Uterus (tissue), 3 donors: ENCODE measurements at regions not wholly inside any gene's neighbourhood (a gene's known extent, or its start where the extent isn't known, plus 50 kb on each side); places are given as distances from the start of the nearest gene placed in this dataset.

Source experiments
- DNase-seq, 2 donors: peaks; one replicate each; pipeline ENCODE4 v3.0.0-alpha.2; 2019 to 2020
- H3K27ac ChIP-seq, 2 donors: fragments of 200-600 bp; sonication (generic); 1 replicate in 1 of 2; 2 replicates in 1 of 2; pipeline ENCODE4 v1.5.1; 2016 to 2018
- H3K27me3 ChIP-seq, 2 donors: fragments of 200-600 bp; sonication (generic); one replicate each; pipeline ENCODE4 v1.5.1; 2018 to 2019; ENCODE audit warnings: control low read depth in 1 of 2
- H3K36me3 ChIP-seq, 2 donors: fragments of 200-600 bp; sonication (generic); one replicate each; pipeline ENCODE4 v1.5.1; 2019; ENCODE audit warnings: control low read depth in 1 of 2
- H3K4me1 ChIP-seq, 2 donors: fragments of 200-600 bp; sonication (generic); one replicate each; pipeline ENCODE4 v1.5.1; 2018 to 2019; ENCODE audit warnings: control low read depth in 1 of 2
- H3K4me3 ChIP-seq, 2 donors: fragments of 200-600 bp; sonication (generic); 1 replicate in 1 of 2; 2 replicates in 1 of 2; pipeline ENCODE4 v1.5.1; 2018 to 2019; ENCODE audit warnings: mild to moderate bottlenecking in 1 of 2
- H3K9me3 ChIP-seq, 2 donors: fragments of 200-600 bp; sonication (generic); one replicate each; pipeline ENCODE4 v1.5.1; 2019; ENCODE audit warnings: control low read depth in 1 of 2
- POLR2A ChIP-seq, 2 donors: fragments of 450-650 bp; IDR thresholded peaks; one replicate each; pipeline ENCODE4 v1.6.1; 2016; ENCODE audit warnings: antibody characterized with exemption in 2 of 2, mild to moderate bottlenecking in 1 of 2, moderate library complexity in 1 of 2
- intact Hi-C: fragments of 100-400 bp; cut with DNase I; formaldehyde crosslinking; loops from one replicate; pipeline ENCODE4 v1.15.1; 2023; ENCODE audit warnings: low total_unique reads
- TF ChIP-seq, protein P1 (sequence below), 4 experiments: fragments of 200-600 bp in 2 of 4; fragments of 450-650 bp in 2 of 4; sonication (generic) in 2 of 4; IDR thresholded peaks; one replicate each; pipeline ENCODE4 v1.5.1; 2016 to 2019; ENCODE audit warnings: antibody characterized with exemption in 4 of 4, mild to moderate bottlenecking in 2 of 4, moderate library complexity in 1 of 4
- donor health status: DM: yes; HTN: yes; CAD: no.

GRCh38 chr6:168380956-168381605, 59.9 kb upstream of the SMOC2 start:
- Histone ChIP-seq H3K9me3 (no peaks in the 10 kb centered on the region), H3K27ac (no peak overlapping the region), H3K4me1 (peaks cover 0 to 4% of the 10 kb centered on the region in 2 donors), H3K27me3 (no peaks in the 10 kb centered on the region), H3K36me3 (no peaks in the 10 kb centered on the region), H3K4me3 (no peak overlapping the region)
- no peak for TF ChIP-seq POLR2A (IDR thresholded peaks at IDR 0.05)
- TF ChIP-seq, protein P1, sequence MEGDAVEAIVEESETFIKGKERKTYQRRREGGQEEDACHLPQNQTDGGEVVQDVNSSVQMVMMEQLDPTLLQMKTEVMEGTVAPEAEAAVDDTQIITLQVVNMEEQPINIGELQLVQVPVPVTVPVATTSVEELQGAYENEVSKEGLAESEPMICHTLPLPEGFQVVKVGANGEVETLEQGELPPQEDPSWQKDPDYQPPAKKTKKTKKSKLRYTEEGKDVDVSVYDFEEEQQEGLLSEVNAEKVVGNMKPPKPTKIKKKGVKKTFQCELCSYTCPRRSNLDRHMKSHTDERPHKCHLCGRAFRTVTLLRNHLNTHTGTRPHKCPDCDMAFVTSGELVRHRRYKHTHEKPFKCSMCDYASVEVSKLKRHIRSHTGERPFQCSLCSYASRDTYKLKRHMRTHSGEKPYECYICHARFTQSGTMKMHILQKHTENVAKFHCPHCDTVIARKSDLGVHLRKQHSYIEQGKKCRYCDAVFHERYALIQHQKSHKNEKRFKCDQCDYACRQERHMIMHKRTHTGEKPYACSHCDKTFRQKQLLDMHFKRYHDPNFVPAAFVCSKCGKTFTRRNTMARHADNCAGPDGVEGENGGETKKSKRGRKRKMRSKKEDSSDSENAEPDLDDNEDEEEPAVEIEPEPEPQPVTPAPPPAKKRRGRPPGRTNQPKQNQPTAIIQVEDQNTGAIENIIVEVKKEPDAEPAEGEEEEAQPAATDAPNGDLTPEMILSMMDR (IDR thresholded peaks at IDR 0.05) = no peak
- intact Hi-C loops = no loop called here
- DNase-seq = no peak

- no peak overlapping the region for H3K4me3 ChIP-seq
- no peak for TF ChIP-seq POLR2A (IDR thresholded peaks at IDR 0.05)
- TF ChIP-seq, protein P1 (IDR thresholded peaks at IDR 0.05) = no peak
- no peak overlapping the region for H3K27ac ChIP-seq
- H3K27me3 ChIP-seq = no peaks in the 10 kb centered on the region
- H3K9me3 ChIP-seq = no peaks in the 10 kb centered on the region
- no peaks in the 10 kb centered on the region for H3K36me3 ChIP-seq
- intact Hi-C loops = no loop called here
- no peak for DNase-seq
- H3K4me1 ChIP-seq = peaks cover 0 to 4% of the 10 kb centered on the region in 2 donors
Observed at GRCh38 chr6:168381726-168382458, 59.1 kb upstream of the SMOC2 start.

DNA sequence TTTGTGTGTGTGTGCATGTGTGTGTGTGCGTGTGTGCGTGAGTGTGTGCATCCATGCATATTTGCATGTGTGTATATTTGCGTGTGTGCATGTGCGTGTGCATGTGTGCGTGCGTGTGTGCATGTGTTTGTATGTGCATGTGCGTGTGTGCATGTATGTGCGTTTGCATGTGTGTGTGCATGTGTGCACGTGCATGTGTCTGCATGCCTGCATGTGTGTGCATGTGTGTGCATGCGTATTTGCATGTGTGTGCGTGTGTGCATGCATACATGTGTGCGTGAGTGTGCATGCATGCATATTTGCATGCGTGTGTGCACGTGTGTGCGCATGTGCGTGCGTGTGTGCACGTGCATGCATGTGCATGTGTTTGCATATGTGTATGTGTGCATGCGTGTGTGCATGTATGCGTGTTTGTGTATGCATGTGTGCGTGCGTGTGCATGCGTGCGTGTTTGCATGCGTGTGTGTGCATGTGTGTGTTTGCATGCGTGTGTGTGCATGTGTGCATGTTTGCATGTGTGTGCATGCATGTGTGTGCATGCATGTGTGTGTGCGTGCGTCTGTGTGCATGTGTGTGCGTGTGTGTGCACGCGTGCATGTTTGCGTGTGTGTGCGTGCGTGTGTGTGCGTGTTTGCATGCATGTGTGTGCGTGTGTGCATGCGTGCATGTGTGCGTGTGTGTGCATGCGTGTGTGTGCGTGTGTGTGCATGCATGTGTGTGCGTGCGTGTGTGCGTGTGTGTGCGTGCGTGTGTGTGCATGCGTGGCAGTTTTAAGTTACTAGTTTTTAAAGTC, 57.7 kb upstream of the SMOC2 start:
- no peaks in the 10 kb centered on the region for H3K9me3 ChIP-seq
- TF ChIP-seq, protein P1 (IDR thresholded peaks at IDR 0.05) = no peak
- no peak for TF ChIP-seq POLR2A (IDR thresholded peaks at IDR 0.05)
- H3K27me3 ChIP-seq = no peaks in the 10 kb centered on the region
- no peak overlapping the region for H3K4me3 ChIP-seq
- no peak overlapping the region for H3K27ac ChIP-seq
- no peak for DNase-seq
- intact Hi-C loops = no loop called here
- peaks cover 0 to 4% of the 10 kb centered on the region in 2 donors for H3K4me1 ChIP-seq
- no peaks in the 10 kb centered on the region for H3K36me3 ChIP-seq

DNA sequence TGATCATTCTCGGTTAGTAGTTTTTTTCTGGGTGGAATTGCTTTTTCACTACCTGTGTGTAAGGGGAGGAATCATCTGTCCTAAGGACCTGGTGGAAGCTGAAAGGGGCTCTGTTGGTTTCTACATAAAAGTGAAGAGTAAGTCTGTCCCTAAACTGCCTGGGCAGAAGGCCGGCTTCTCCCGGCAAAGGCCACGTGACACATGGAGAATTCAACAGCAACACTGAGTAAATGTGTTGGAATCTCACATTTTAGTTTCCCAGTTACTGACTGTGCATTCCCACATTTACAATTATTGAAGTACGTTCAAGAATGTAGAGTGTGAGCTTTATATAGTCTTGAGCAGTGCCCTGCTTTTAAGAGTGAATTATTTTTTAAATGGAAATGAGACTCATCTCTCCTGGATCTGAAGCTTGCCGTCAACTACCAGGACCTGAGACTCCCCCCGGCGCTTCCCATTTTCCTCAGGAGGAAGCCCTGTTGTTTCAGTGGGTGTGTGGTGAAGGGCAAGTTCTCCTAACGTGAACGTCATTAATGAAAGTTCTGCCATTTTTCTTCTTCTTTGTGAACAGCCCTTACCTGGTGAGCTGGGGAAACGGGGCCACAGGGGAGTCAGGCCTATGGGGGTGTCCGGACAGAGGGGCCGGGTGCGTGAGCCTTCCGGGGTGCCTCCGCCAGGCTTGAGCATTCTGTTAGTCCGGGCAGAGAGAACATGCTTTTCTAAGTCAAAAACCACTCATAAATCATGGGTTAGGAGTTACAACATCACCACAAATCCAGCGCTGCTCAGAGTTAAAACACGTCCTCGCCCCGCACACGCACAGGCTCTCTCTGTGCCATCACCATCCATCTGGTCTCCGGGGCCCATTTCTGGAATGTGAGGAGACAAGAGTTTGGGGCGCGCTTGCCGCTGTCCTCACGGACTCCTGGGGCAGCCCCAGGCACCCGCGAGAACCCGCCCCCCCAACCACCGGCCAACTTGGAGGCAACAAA, 56.6 kb upstream of the SMOC2 start:
- intact Hi-C loops = no loop called here
- Histone ChIP-seq H3K27ac (peak overlapping the region; percentile 88 to 91), H3K36me3 (no peaks in the 10 kb centered on the region), H3K4me3 (peak overlapping the region; percentile 4 to 28), H3K4me1 (peaks cover 0 to 4% of the 10 kb centered on the region in 2 donors), H3K9me3 (no peaks in the 10 kb centered on the region), H3K27me3 (no peaks in the 10 kb centered on the region)
- peak in 1 of 2 donors; percentile 57 for DNase-seq
- no peak for TF ChIP-seq POLR2A (IDR thresholded peaks at IDR 0.05)
- TF ChIP-seq, protein P1 (IDR thresholded peaks at IDR 0.05) = no peak
